Stimulated activated naive CD8-positive, alpha-beta T cell treated with anti-CD3 and anti-CD28 coated beads, Interleukin-15, amount 100 ng/mL, for 72 hours (primary cell): ENCODE measurements at regions not wholly inside any gene's neighbourhood (a gene's known extent, or its start where the extent isn't known, plus 50 kb on each side); places are given as distances from the start of the nearest gene placed in this dataset.

ENCODE experiments used
- ATAC-seq: fragments of 150-1000 bp; cut with Tn5 transposase; 2 replicates; pipeline ENCODE4 v1.10.0; 2021; ENCODE audit warnings: mild to moderate bottlenecking, moderate library complexity
- DNase-seq, 2 donors: peaks; one replicate each; pipeline ENCODE4 v3.0.0; 2021 to 2022
- H3K27ac Mint-ChIP-seq, 2 donors: one replicate each; pipeline ENCODE4 v1.8.0; 2022; ENCODE audit warnings: mild to moderate bottlenecking in 2 of 2, mixed read lengths in 2 of 2, moderate library complexity in 2 of 2
- H3K27me3 Mint-ChIP-seq: one replicate; pipeline ENCODE4 v1.8.0; 2022; ENCODE audit warnings: mixed read lengths
- H3K4me1 Mint-ChIP-seq: one replicate; pipeline ENCODE4 v1.8.0; 2022; ENCODE audit warnings: mild to moderate bottlenecking, mixed read lengths
- H3K4me3 Mint-ChIP-seq, 2 donors: one replicate each; pipeline ENCODE4 v1.8.0; 2022; ENCODE audit warnings: mild to moderate bottlenecking in 2 of 2, mixed read lengths in 2 of 2, moderate library complexity in 1 of 2
- H3K9me3 Mint-ChIP-seq, 2 donors: one replicate each; pipeline ENCODE4 v1.8.0; 2022; ENCODE audit warnings: mixed read lengths in 2 of 2

- DNase-seq, result no peak
- no peak overlapping the region for H3K27ac Mint-ChIP-seq
- ATAC-seq, result no peak
- H3K4me3 Mint-ChIP-seq, result no peak overlapping the region
- H3K27me3 Mint-ChIP-seq, result peaks cover 23% of the 10 kb centered on the region
- no peaks in the 10 kb centered on the region for H3K4me1 Mint-ChIP-seq
- no peaks in the 10 kb centered on the region for H3K9me3 Mint-ChIP-seq
Measured at GRCh38 chr13:111506621-111507020, 186.2 kb downstream of the TEX29 start.

- Mint-ChIP-seq H3K9me3 (no peaks in the 10 kb centered on the region), H3K27me3 (peaks cover 19% of the 10 kb centered on the region), H3K4me3 (no peak overlapping the region), H3K4me1 (no peaks in the 10 kb centered on the region), H3K27ac (no peak overlapping the region)
- ATAC-seq (no peak), DNase-seq (no peak)
Measured at GRCh38 chr13:111508164-111508870, 187.9 kb downstream of the TEX29 start.

GRCh38 chr13:111508902-111509509, 188.6 kb downstream of the TEX29 start:
- no peak overlapping the region for H3K4me3 Mint-ChIP-seq
- ATAC-seq (no peak), DNase-seq (no peak)
- H3K27me3 Mint-ChIP-seq, result peaks cover 13% of the 10 kb centered on the region
- no peak overlapping the region for H3K27ac Mint-ChIP-seq
- no peaks in the 10 kb centered on the region for H3K9me3 Mint-ChIP-seq
- H3K4me1 Mint-ChIP-seq, result no peaks in the 10 kb centered on the region

GRCh38 chr13:111510502-111511218, 190.2 kb downstream of the TEX29 start:
- no peak overlapping the region for H3K4me3 Mint-ChIP-seq
- ATAC-seq, result no peak
- DNase-seq, result no peak
- H3K27me3 Mint-ChIP-seq, result peaks cover 13% of the 10 kb centered on the region
- no peak overlapping the region for H3K27ac Mint-ChIP-seq
- no peaks in the 10 kb centered on the region for H3K9me3 Mint-ChIP-seq
- no peaks in the 10 kb centered on the region for H3K4me1 Mint-ChIP-seq

- H3K4me3 Mint-ChIP-seq, result no peak overlapping the region
- DNase-seq, result no peak
- peaks cover 13% of the 10 kb centered on the region for H3K27me3 Mint-ChIP-seq
- H3K9me3 Mint-ChIP-seq, result no peaks in the 10 kb centered on the region
- ATAC-seq, result no peak
- H3K4me1 Mint-ChIP-seq, result no peaks in the 10 kb centered on the region
- no peak overlapping the region for H3K27ac Mint-ChIP-seq
Measured at GRCh38 chr13:111511219-111511732, 190.8 kb downstream of the TEX29 start.

GRCh38 chr13:111511805-111512504, 191.5 kb downstream of the TEX29 start:
- H3K27me3 Mint-ChIP-seq, result peaks cover 13% of the 10 kb centered on the region
- DNase-seq, result no peak
- no peak overlapping the region for H3K4me3 Mint-ChIP-seq
- H3K9me3 Mint-ChIP-seq, result no peaks in the 10 kb centered on the region
- no peak overlapping the region for H3K27ac Mint-ChIP-seq
- no peaks in the 10 kb centered on the region for H3K4me1 Mint-ChIP-seq
- ATAC-seq, result no peak

- Mint-ChIP-seq H3K4me3 (no peak overlapping the region), H3K27ac (no peak overlapping the region), H3K4me1 (no peaks in the 10 kb centered on the region), H3K27me3 (peaks cover 13% of the 10 kb centered on the region), H3K9me3 (no peaks in the 10 kb centered on the region)
- ATAC-seq, result no peak
- no peak for DNase-seq
Measured at GRCh38 chr13:111512707-111513106, 192.3 kb downstream of the TEX29 start.

- H3K9me3 Mint-ChIP-seq, result no peaks in the 10 kb centered on the region
- H3K27me3 Mint-ChIP-seq, result peaks cover 13% of the 10 kb centered on the region
- ATAC-seq (no peak), DNase-seq (no peak)
- H3K4me3 Mint-ChIP-seq, result no peak overlapping the region
- H3K4me1 Mint-ChIP-seq, result no peaks in the 10 kb centered on the region
- H3K27ac Mint-ChIP-seq, result no peak overlapping the region
Measured at GRCh38 chr13:111513766-111514609, 193.5 kb downstream of the TEX29 start.

GRCh38 chr13:111514610-111515306, 194.3 kb downstream of the TEX29 start:
- H3K4me3 Mint-ChIP-seq, result no peak overlapping the region
- no peak for ATAC-seq
- H3K27me3 Mint-ChIP-seq, result peaks cover 13% of the 10 kb centered on the region
- peak overlapping the region in 1 of 2 donors; percentile 23 for H3K27ac Mint-ChIP-seq
- DNase-seq, result no peak
- no peaks in the 10 kb centered on the region for H3K9me3 Mint-ChIP-seq
- H3K4me1 Mint-ChIP-seq, result no peaks in the 10 kb centered on the region

- Mint-ChIP-seq H3K4me1 (no peaks in the 10 kb centered on the region), H3K27ac (peak overlapping the region in 1 of 2 donors; percentile 23), H3K9me3 (no peaks in the 10 kb centered on the region), H3K27me3 (peaks cover 13% of the 10 kb centered on the region), H3K4me3 (no peak overlapping the region)
- ATAC-seq (no peak), DNase-seq (no peak)
Measured at GRCh38 chr13:111515307-111515617, 194.8 kb downstream of the TEX29 start.

GRCh38 chr13:111515635-111516034, 195.2 kb downstream of the TEX29 start:
- no peaks in the 10 kb centered on the region for H3K4me1 Mint-ChIP-seq
- no peak overlapping the region for H3K27ac Mint-ChIP-seq
- ATAC-seq (no peak), DNase-seq (no peak)
- peaks cover 13% of the 10 kb centered on the region for H3K27me3 Mint-ChIP-seq
- H3K4me3 Mint-ChIP-seq, result no peak overlapping the region
- no peaks in the 10 kb centered on the region for H3K9me3 Mint-ChIP-seq

GRCh38 chr13:111516712-111517640, 196.5 kb downstream of the TEX29 start:
- no peak overlapping the region for H3K27ac Mint-ChIP-seq

GRCh38 chr13:111517641-111518010, 197.2 kb downstream of the TEX29 start:
- H3K4me3 Mint-ChIP-seq, result no peak overlapping the region
- no peaks in the 10 kb centered on the region for H3K4me1 Mint-ChIP-seq
- peak; percentile 24 for ATAC-seq
- H3K27ac Mint-ChIP-seq, result no peak overlapping the region
- no peaks in the 10 kb centered on the region for H3K9me3 Mint-ChIP-seq
- H3K27me3 Mint-ChIP-seq, result peaks cover 21% of the 10 kb centered on the region
- DNase-seq, result no peak

More at GRCh38 chr13:111516712-111517640, 196.5 kb downstream of the TEX29 start:
- DNase-seq (no peak), ATAC-seq (peak; percentile 15)
- Mint-ChIP-seq H3K27me3 (peaks cover 21% of the 10 kb centered on the region), H3K4me3 (no peak overlapping the region), H3K4me1 (no peaks in the 10 kb centered on the region), H3K9me3 (no peaks in the 10 kb centered on the region)
